A673 (cell line): ENCODE measurements at regions not wholly inside any gene's neighbourhood (a gene's known extent, or its start where the extent isn't known, plus 50 kb on each side); places are given as distances from the start of the nearest gene placed in this dataset.

Experiments
- BruUV-seq: library from RNA; stranded (reverse); fragments of 400-500 nt; replicated peaks from 2 replicates; lab custom pipeline; 2021; lab: Mats Ljungman, UMichigan
- CTCF ChIA-PET: fragments of 300-600 bp; sonication (Branson Sonifier 250); formaldehyde crosslinking; loops from one replicate; lab custom pipeline; 2022; ENCODE audit warnings: antibody characterized with exemption; lab: Charles Lee
- POLR2A ChIA-PET: fragments of 300-600 bp; sonication (Branson Sonifier 250); formaldehyde crosslinking; loops from one replicate; lab custom pipeline; 2022; ENCODE audit warnings: antibody characterized with exemption; ENCODE audit not compliant: low non-redundant PET; lab: Charles Lee
- DNase-seq: peaks from one replicate; pipeline ENCODE4 v3.0.0-alpha.2; 2015; ENCODE audit warnings: low spot score
- H3K27ac ChIP-seq: fragments of 200-600 bp; sonication (generic); 2 replicates; pipeline ENCODE4 v1.5.1; 2016; ENCODE audit warnings: mixed run types, low read depth, mild to moderate bottlenecking, mixed read lengths, antibody characterized with exemption, low read length; ENCODE audit not compliant: poor library complexity, severe bottlenecking
- H3K27me3 ChIP-seq: fragments of 200-600 bp; sonication (generic); replicated peaks from 2 replicates; pipeline ENCODE4 v1.6.1; 2017; ENCODE audit warnings: mixed run types, low read depth, mild to moderate bottlenecking, mixed read lengths, antibody characterized with exemption, low read length; ENCODE audit not compliant: insufficient read depth, poor library complexity
- H3K36me3 ChIP-seq: fragments of 200-600 bp; sonication (generic); 2 replicates; pipeline ENCODE4 v1.6.1; 2016; ENCODE audit warnings: mixed run types, mild to moderate bottlenecking, mixed read lengths, antibody characterized with exemption, low read length; ENCODE audit not compliant: insufficient read depth, poor library complexity, severe bottlenecking
- H3K4me1 ChIP-seq: fragments of 200-600 bp; sonication (generic); 2 replicates; pipeline ENCODE4 v1.6.1; 2017; ENCODE audit warnings: mixed run types, mild to moderate bottlenecking, mixed read lengths, antibody characterized with exemption, low read length; ENCODE audit not compliant: insufficient read depth, poor library complexity, severe bottlenecking
- H3K4me3 ChIP-seq: fragments of 200-600 bp; sonication (generic); 2 replicates; pipeline ENCODE4 v1.5.1; 2016; ENCODE audit warnings: low read depth, mixed run types, mild to moderate bottlenecking, mixed read lengths, low read length; ENCODE audit not compliant: poor library complexity, severe bottlenecking
- H3K9me3 ChIP-seq: fragments of 200-600 bp; sonication (generic); 2 replicates; pipeline ENCODE4 v1.6.1; 2016; ENCODE audit warnings: mixed run types, low read depth, mild to moderate bottlenecking, mixed read lengths, antibody characterized with exemption, low read length; ENCODE audit not compliant: poor library complexity, severe bottlenecking
- EZH2 ChIP-seq: fragments of 200-600 bp; sonication (generic); IDR thresholded peaks from 2 replicates; pipeline ENCODE4 v1.6.1; 2017; ENCODE audit warnings: borderline replicate concordance, low read depth, mild to moderate bottlenecking, mixed read lengths, antibody characterized with exemption, low read length; ENCODE audit not compliant: poor library complexity, severe bottlenecking
- intact Hi-C: fragments of 100-400 bp; cut with micrococcal nuclease; formaldehyde crosslinking; loops from one replicate; pipeline ENCODE4 v1.10.0; 2022; ENCODE audit not compliant: unreplicated experiment
- TF ChIP-seq, protein P1 (sequence below): fragments of 300-800, 200-600 bp; sonication (generic); conservative IDR thresholded peaks from 2 replicates; pipeline ENCODE4 v1.5.1; 2017; ENCODE audit warnings: low read depth, mild to moderate bottlenecking, antibody characterized with exemption, low read length, moderate library complexity, mixed read lengths

GRCh38 chr11:119795690-119796089, 66.7 kb upstream of the NECTIN1 start:
- H3K36me3 ChIP-seq, result no peaks in the 10 kb centered on the region
- POLR2A ChIA-PET, result no interaction called here
- intact Hi-C loops, result no loop called here
- no peak overlapping the region for H3K4me3 ChIP-seq
- DNase-seq, result no peak
- H3K27ac ChIP-seq, result no peak overlapping the region
- H3K27me3 ChIP-seq, result peaks cover 3% of the 10 kb centered on the region
- CTCF ChIA-PET, result no interaction called here
- peaks cover 14% of the 10 kb centered on the region for H3K4me1 ChIP-seq
- BruUV-seq, result no TSS peak
- TF ChIP-seq EZH2, result no peak
- TF ChIP-seq, protein P1, sequence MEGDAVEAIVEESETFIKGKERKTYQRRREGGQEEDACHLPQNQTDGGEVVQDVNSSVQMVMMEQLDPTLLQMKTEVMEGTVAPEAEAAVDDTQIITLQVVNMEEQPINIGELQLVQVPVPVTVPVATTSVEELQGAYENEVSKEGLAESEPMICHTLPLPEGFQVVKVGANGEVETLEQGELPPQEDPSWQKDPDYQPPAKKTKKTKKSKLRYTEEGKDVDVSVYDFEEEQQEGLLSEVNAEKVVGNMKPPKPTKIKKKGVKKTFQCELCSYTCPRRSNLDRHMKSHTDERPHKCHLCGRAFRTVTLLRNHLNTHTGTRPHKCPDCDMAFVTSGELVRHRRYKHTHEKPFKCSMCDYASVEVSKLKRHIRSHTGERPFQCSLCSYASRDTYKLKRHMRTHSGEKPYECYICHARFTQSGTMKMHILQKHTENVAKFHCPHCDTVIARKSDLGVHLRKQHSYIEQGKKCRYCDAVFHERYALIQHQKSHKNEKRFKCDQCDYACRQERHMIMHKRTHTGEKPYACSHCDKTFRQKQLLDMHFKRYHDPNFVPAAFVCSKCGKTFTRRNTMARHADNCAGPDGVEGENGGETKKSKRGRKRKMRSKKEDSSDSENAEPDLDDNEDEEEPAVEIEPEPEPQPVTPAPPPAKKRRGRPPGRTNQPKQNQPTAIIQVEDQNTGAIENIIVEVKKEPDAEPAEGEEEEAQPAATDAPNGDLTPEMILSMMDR, result no peak
- H3K9me3 ChIP-seq, result no peaks in the 10 kb centered on the region

- Histone ChIP-seq H3K27ac (no peak overlapping the region), H3K36me3 (no peaks in the 10 kb centered on the region), H3K4me1 (peaks cover 14% of the 10 kb centered on the region), H3K4me3 (no peak overlapping the region), H3K27me3 (peaks cover 3% of the 10 kb centered on the region), H3K9me3 (no peaks in the 10 kb centered on the region)
- CTCF ChIA-PET, result no interaction called here
- POLR2A ChIA-PET, result no interaction called here
- BruUV-seq, result no TSS peak
- intact Hi-C loops, result no loop called here
- no peak for TF ChIP-seq EZH2
- peak; percentile 43 for DNase-seq
Observed at GRCh38 chr11:119795231-119795630, 66.2 kb upstream of the NECTIN1 start.

DNA sequence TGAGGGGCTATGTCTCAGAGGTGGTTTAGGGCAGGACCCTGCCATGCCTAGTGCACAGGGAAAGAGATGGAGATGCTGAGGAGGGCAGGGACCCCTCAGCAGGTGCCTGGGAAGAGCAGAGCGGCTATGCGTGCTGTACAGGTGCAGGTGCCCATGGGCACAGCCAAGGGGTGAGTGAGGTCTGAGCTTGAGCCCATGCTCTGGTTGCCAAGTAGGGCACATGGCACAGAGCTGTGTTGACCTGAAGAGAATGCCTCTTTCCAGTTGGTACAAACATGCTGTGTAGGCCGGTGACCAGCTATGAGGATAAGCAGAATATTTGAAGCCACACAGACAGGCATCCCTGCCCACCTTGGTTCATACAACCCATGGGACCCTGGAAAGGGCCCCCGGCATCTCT, 65.8 kb upstream of the NECTIN1 start:
- POLR2A ChIA-PET, result no interaction called here
- TF ChIP-seq, protein P1, result no peak
- no peak for TF ChIP-seq EZH2
- H3K9me3 ChIP-seq, result no peaks in the 10 kb centered on the region
- no TSS peak for BruUV-seq
- H3K27ac ChIP-seq, result no peak overlapping the region
- H3K36me3 ChIP-seq, result no peaks in the 10 kb centered on the region
- H3K27me3 ChIP-seq, result peaks cover 3% of the 10 kb centered on the region
- intact Hi-C loops, result no loop called here
- H3K4me1 ChIP-seq, result peaks cover 14% of the 10 kb centered on the region
- CTCF ChIA-PET, result no interaction called here
- no peak overlapping the region for H3K4me3 ChIP-seq
- DNase-seq, result no peak

- intact Hi-C loops, result no loop called here
- H3K4me1 ChIP-seq, result peaks cover 14% of the 10 kb centered on the region
- no peaks in the 10 kb centered on the region for H3K36me3 ChIP-seq
- no TSS peak for BruUV-seq
- H3K27ac ChIP-seq, result no peak overlapping the region
- no peak overlapping the region for H3K4me3 ChIP-seq
- no peaks in the 10 kb centered on the region for H3K9me3 ChIP-seq
- H3K27me3 ChIP-seq, result peaks cover 3% of the 10 kb centered on the region
- ChIA-PET POLR2A (no interaction called here), CTCF (no interaction called here)
- TF ChIP-seq, protein P1, result no peak
- no peak for TF ChIP-seq EZH2
- DNase-seq, result no peak
Observed at GRCh38 chr11:119794141-119794665, 65.2 kb upstream of the NECTIN1 start.
